HG03378 (cell line): ENCODE measurements at regions not wholly inside any gene's neighbourhood (a gene's known extent, or its start where the extent isn't known, plus 50 kb on each side); places are given as distances from the start of the nearest gene placed in this dataset.
"Not testable (repeated sequence)": the region's sequence is repeated elsewhere in the genome, so short reads cannot be mapped to it uniquely, and the experiment has no call there.

Source experiments
- ATAC-seq: cut with Tn5 transposase; IDR thresholded peaks from one replicate; pipeline ENCODE4 v1.9.1; 2021; ENCODE audit warnings: mild to moderate bottlenecking, moderate library complexity; ENCODE audit not compliant: unreplicated experiment

- no peak for ATAC-seq
These were observed 159.0 kb upstream of the GALNT2 start for GRCh38 chr1:229907884-229908638.

DNA sequence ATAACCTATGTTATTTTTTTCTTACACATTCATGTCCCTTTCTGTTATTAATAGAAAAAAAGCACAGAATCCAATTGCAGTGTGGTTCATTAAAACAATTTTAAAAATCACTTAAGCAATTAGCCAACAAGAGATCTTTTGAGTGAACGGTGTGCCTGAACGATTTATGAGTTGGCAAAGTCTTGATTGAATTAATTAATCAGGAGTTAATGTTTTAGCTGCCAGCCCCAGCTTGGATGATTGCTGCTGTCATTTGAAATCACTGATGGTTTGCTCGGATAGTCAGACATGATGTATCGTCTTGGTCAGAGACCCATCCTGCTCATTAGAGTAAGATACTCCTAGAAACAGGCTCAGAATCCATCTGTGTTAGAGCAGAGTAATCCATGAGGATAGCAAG lies 158.3 kb upstream of the GALNT2 start:
- no peak for ATAC-seq

GRCh38 chr1:229913489-229913888 lies 153.5 kb upstream of the GALNT2 start:
- no peak for ATAC-seq

DNA sequence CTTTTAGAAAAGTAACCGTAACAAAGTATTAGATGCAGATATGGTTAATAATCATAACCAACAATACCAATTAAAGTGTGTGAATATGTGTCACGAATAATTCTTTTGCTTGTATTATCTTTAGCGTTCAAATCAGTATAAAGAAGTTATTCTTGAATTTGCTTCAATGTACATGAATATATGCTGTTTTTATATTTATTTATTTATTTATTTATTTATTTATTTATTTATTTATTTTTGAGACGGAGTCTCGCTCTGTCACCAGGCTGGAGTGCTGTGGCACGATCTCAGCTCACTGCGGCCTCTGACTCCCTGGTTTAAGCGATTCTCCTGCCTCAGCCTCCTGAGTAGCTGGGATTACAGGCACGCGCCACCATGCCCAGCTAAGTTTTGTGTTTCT lies 147.6 kb upstream of the GALNT2 start:
- ATAC-seq: not testable (repeated sequence)

DNA sequence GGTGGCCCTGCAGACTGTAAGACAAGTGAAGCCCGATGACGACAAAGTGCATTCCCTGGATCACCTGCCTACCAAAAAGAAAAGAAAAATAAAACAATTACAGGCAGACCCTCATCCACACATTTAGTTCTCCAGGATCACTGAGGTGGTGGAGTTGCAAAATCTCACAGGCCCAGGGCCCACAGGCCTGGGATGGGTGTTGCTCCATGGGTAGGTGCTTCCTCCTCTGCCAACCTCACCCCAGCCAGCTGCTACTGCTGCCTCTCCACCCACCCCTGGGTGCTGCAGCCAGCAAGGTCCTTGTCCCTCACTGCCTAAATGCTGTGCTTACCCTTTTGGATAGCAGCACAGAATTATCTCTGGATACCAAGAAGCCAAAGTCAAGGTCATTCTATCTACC lies 146.4 kb upstream of the GALNT2 start:
- ATAC-seq: no peak

DNA sequence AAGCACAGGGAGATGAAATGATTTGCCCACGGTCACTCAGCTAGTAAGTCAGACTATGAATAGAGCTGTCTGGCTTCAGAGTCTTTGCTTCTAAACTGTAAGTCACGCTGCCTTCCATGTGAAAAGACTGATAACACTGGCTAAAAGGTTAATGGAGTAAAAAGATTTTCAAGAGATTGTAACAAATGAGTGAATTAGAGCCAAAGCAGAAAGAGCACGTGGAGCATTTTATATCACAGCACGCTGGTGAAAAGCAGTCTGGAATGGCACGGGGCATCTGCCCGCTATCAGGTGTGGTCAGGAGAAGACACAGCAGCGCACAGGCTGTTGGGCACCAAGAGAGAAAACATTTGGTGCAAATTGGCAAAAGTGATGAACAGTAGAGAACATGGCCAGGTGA lies 144.8 kb upstream of the GALNT2 start:
- no peak for ATAC-seq

DNA sequence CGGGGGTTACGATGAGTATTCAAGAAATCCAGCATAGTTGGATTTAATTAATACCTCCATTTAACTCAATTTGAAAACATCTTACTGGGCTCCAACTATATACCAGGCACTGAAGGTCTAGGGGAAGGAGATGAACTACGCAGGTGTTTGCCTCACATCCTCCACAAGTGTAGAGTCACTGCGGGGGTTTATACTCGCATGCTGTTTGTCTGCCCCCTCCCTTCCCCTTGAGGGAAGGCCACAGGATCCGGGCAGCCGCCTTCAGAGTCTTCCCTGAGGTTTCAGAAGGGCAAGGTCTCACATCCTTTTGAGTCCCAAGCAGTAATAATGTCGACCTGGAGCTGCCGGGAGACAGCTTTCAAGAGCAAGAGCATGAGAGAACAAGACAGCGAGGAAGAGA lies 142.4 kb upstream of the GALNT2 start:
- no peak for ATAC-seq

DNA sequence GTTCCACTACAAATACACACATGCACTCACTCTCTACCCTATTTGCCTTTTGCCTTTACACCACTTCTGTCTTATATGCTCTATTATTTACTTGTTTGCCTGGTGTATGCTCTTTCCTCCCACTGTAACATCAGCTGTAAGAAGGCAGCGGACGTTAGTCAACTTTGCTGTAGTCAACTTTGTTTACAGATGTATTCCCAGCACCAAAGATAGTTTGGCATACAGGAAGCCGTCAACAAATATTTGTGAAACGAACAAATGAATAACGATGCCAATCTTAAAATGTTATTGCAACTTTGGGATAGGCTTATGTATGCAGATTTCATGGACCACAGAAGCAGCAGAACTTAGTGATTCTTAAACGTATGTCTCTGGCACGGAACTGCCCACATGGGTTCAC lies 138.3 kb upstream of the GALNT2 start:
- no peak for ATAC-seq

GRCh38 chr1:229931751-229932150 lies 135.3 kb upstream of the GALNT2 start:
- ATAC-seq: not testable (repeated sequence)

- ATAC-seq: not testable (repeated sequence)
These were observed 131.9 kb upstream of the GALNT2 start for GRCh38 chr1:229935157-229935556.

GRCh38 chr1:229938551-229938950 lies 128.5 kb upstream of the GALNT2 start:
- no peak for ATAC-seq

DNA sequence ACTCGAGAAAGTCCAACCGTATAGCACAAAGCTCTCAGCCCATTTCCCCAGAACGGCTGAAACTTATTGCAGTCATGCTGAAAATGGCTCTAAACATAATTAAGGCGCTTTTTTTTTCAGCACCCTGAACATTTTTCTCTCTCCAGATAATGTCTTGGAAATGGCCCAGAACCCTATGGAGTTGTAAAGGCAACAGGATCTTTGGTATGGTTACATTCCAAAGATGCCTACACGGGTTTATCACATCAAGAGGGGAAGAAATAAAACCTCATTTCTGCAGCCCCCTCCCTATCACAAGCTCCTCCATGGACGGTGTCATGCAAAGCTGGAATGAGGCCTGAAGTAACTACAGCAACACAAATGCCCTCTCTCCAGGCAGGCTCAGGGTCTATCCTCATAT lies 126.4 kb upstream of the GALNT2 start:
- ATAC-seq: no peak

DNA sequence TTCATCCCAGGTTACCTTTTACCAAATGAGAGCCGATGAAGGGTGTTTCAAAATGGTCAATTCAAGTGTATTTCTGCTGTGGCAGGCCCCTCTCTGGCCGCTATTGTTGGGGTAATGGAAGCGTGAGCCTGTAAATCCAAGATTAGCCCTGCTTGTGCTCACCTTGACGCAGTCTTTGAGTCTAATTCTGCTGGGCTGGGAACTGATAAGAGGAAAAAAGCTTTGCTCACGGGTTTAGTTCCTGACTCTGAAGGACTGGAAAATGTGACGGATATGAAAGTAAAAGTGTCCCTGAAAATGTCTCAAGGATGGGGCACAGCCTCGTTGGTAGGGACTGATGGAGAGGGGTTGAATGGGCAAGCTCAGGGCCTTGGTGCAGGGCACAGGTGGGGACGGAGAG lies 125.9 kb upstream of the GALNT2 start:
- no peak for ATAC-seq

- no peak for ATAC-seq
These were observed 125.2 kb upstream of the GALNT2 start for GRCh38 chr1:229941831-229942230.

GRCh38 chr1:229942501-229942900 lies 124.5 kb upstream of the GALNT2 start:
- ATAC-seq: no peak

DNA sequence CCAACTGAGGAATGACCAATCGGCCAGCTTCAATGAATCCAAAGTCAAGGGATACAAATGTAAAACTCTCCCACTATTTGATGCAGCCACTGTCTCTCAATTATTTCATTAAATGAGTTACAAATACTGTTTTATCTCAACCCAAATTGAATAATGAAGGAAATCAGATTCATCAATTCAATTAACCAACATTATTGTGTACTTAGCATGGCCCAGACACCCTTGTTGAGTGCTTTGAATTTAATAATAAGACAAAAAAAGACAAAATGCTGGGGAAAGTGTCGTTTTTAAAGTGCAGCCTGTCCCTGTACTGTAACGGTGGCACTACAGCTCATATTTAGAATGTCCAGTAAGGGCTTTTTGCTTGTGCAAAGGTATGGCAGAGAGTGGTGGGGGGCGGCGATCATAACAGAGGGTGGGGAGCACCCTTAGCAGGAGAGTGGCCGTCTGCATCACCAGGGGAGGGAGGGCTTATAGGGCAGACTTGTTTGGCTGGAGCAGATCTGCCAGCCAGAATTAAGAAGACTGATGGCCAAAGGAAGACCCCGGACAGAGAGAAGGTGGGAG lies 123.8 kb upstream of the GALNT2 start:
- no peak for ATAC-seq

GRCh38 chr1:229943988-229944743 lies 122.9 kb upstream of the GALNT2 start:
- ATAC-seq: no peak

DNA sequence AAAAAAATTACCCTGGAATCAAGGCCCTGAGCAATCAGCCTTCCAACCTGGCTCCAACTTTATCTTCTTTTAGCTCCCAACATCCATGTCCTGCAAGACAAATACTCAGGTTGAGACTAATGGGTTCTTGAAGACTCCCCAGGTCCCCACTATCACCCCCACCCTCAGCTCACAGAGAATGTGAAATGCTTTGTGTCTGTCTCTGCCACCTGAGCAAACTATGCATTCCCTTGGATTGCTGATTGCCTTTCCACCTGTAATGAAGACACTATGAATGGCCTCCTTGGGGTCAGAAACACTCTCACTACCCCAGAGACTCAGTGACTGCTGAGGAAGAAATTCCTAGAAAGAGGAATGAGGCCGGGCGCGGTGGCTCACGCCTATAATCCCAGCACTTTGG lies 121.2 kb upstream of the GALNT2 start:
- no peak for ATAC-seq

DNA sequence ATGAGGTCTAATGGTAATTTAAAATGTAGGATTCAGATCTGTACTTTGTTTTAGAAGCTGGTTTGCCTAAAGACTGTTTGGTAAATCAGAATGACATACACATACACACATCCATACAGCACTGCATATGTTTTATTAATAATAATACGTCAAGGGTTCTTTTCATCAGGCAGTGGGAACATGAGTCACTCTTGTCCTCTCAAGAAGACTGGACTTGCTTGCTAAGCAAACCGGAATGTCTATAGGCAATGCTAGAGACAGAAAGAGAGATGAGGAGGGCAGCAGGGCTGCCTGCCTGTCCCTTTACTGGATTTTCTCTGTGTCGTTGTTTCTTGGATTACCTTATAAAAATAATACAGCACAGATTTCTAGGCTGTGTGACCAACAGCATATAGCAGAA lies 119.1 kb upstream of the GALNT2 start:
- no peak for ATAC-seq

- ATAC-seq: no peak
These were observed 118.6 kb upstream of the GALNT2 start for GRCh38 chr1:229948438-229948837.

- no peak for ATAC-seq
These were observed 117.5 kb upstream of the GALNT2 start for GRCh38 chr1:229949500-229949899.

- ATAC-seq: no peak
These were observed 117.0 kb upstream of the GALNT2 start for GRCh38 chr1:229950020-229950419.
